Ecto neural progenitor cell (in vitro differentiated cells): ENCODE measurements at regions not wholly inside any gene's neighbourhood (a gene's known extent, or its start where the extent isn't known, plus 50 kb on each side); places are given as distances from the start of the nearest gene placed in this dataset.
A peak's percentile ranks its signal among the peaks of the same experiment; 100 is the strongest.
"Not testable (repeated sequence)": the region's sequence is repeated elsewhere in the genome, so short reads cannot be mapped to it uniquely, and the experiment has no call there.

ENCODE experiments used
- DNase-seq: peaks from one replicate; pipeline ENCODE4 v3.0.0-alpha.2; 2018; ENCODE audit warnings: low spot score

GRCh38 chr1:60886793-60887331 is 195.5 kb upstream of the NFIA start:
- peak; percentile 62 for DNase-seq

GRCh38 chr1:60886090-60886489 is 196.3 kb upstream of the NFIA start:
- DNase-seq = no peak

GRCh38 chr1:60880202-60880601 is 202.2 kb upstream of the NFIA start:
- DNase-seq = no peak

- DNase-seq = no peak
Measured at GRCh38 chr1:60878323-60878722, 204.0 kb upstream of the NFIA start.

GRCh38 chr1:60877376-60877775 is 205.0 kb upstream of the NFIA start:
- DNase-seq = no peak

GRCh38 chr1:60876952-60877351 is 205.4 kb upstream of the NFIA start:
- no peak for DNase-seq

GRCh38 chr1:60875138-60875537 is 207.2 kb upstream of the NFIA start:
- no peak for DNase-seq

GRCh38 chr1:60874718-60875117 is 207.6 kb upstream of the NFIA start:
- DNase-seq = no peak

GRCh38 chr1:60873396-60873795 is 209.0 kb upstream of the NFIA start:
- not testable (repeated sequence) for DNase-seq

- no peak for DNase-seq
Measured at GRCh38 chr1:60872426-60873054, 209.8 kb upstream of the NFIA start.

- DNase-seq = no peak
Measured at GRCh38 chr1:60870269-60870865, 212.0 kb upstream of the NFIA start.

- no peak for DNase-seq
Measured at GRCh38 chr1:60868901-60869663, 213.3 kb upstream of the NFIA start.

GRCh38 chr1:60867782-60868181 is 214.6 kb upstream of the NFIA start:
- no peak for DNase-seq

GRCh38 chr1:60866917-60867531 is 215.3 kb upstream of the NFIA start:
- DNase-seq = no peak

- no peak for DNase-seq
Measured at GRCh38 chr1:60866226-60866900, 216.0 kb upstream of the NFIA start.

- no peak for DNase-seq
Measured at GRCh38 chr1:60865166-60865565, 217.2 kb upstream of the NFIA start.

GRCh38 chr1:60864722-60865121 is 217.6 kb upstream of the NFIA start:
- DNase-seq = no peak

GRCh38 chr1:60863131-60863530 is 219.2 kb upstream of the NFIA start:
- DNase-seq = no peak

- no peak for DNase-seq
Measured at GRCh38 chr1:60861961-60862567, 220.3 kb upstream of the NFIA start.

GRCh38 chr1:60859111-60859510 is 223.2 kb upstream of the NFIA start:
- DNase-seq = no peak

- no peak for DNase-seq
Measured at GRCh38 chr1:60857851-60858250, 224.5 kb upstream of the NFIA start.

- DNase-seq = no peak
Measured at GRCh38 chr1:60850084-60850483, 232.3 kb upstream of the NFIA start.
